A673 (cell line): ENCODE measurements at regions not wholly inside any gene's neighbourhood (a gene's known extent, or its start where the extent isn't known, plus 50 kb on each side); places are given as distances from the start of the nearest gene placed in this dataset.

Experiments
- CTCF ChIP-seq: fragments of 300-800, 200-600 bp; sonication (generic); conservative IDR thresholded peaks from 2 replicates; pipeline ENCODE4 v1.5.1; 2017; ENCODE audit warnings: low read depth, mild to moderate bottlenecking, antibody characterized with exemption, low read length, moderate library complexity, mixed read lengths
- EZH2 ChIP-seq: fragments of 200-600 bp; sonication (generic); IDR thresholded peaks from 2 replicates; pipeline ENCODE4 v1.6.1; 2017; ENCODE audit warnings: borderline replicate concordance, low read depth, mild to moderate bottlenecking, mixed read lengths, antibody characterized with exemption, low read length; ENCODE audit not compliant: poor library complexity, severe bottlenecking

DNA sequence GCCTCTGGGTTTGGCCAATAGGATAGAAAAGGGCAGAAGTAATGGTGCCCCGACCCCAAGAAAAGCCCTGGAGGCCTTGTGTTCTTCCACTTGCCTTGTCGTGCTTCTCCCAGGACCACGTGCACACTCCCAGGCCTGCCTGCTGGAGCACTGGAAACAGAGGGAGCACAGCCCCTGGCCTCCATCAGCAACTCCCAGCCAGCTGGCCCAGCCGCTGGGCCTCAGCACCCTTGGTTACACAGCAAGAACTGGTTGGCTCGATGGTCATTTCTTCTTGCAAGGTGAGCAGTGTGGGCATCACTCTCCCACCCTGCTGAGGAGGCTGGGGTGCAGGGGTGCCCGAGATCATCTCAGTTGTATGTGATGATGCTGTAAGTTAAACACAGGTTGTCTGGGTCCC, 69.2 kb upstream of the CST7 start:
- TF ChIP-seq CTCF (no peak), EZH2 (no peak)
